WTC11 (cell line): ENCODE measurements at regions not wholly inside any gene's neighbourhood (a gene's known extent, or its start where the extent isn't known, plus 50 kb on each side); places are given as distances from the start of the nearest gene placed in this dataset.

Experiments
- ATAC-seq: fragments of 200-7000 bp; cut with Tn5 transposase; 2 replicates; pipeline ENCODE4 v1.10.0; 2021; ENCODE audit warnings: mild to moderate bottlenecking, moderate library complexity
- CTCF ChIA-PET: fragments of 300-600 bp; sonication (Branson Sonifier 250); formaldehyde crosslinking; loops from one replicate; lab custom pipeline; 2021; ENCODE audit warnings: antibody characterized with exemption; lab: Charles Lee
- POLR2A ChIA-PET: fragments of 350-600 bp; sonication (Branson Sonifier 250); formaldehyde crosslinking; loops from one replicate; lab custom pipeline; 2021; ENCODE audit warnings: antibody characterized with exemption; lab: Charles Lee
- DNase-seq: peaks from one replicate; pipeline ENCODE4 v3.0.0; 2021; ENCODE audit warnings: low spot score
- H3K27ac Mint-ChIP-seq: 2 replicates; pipeline ENCODE4 v1.8.0; 2021; ENCODE audit warnings: mixed read lengths
- H3K27me3 Mint-ChIP-seq: 2 replicates; pipeline ENCODE4 v1.8.0; 2021; ENCODE audit warnings: low read depth, mild to moderate bottlenecking, moderate library complexity, mixed read lengths
- H3K36me3 Mint-ChIP-seq: 2 replicates; pipeline ENCODE4 v1.8.0; 2021; ENCODE audit warnings: mixed read lengths
- H3K4me1 Mint-ChIP-seq: 2 replicates; pipeline ENCODE4 v1.8.0; 2022; ENCODE audit warnings: mixed read lengths
- H3K4me3 Mint-ChIP-seq: 2 replicates; pipeline ENCODE4 v1.8.0; 2021; ENCODE audit warnings: mild to moderate bottlenecking, moderate library complexity, mixed read lengths
- H3K9me3 Mint-ChIP-seq: 2 replicates; pipeline ENCODE4 v1.8.0; 2021; ENCODE audit warnings: mixed read lengths
- ATF1 ChIP-seq: sonication (generic); formaldehyde crosslinking; IDR thresholded peaks from 2 replicates; pipeline ENCODE4 v1.8.1; 2023; ENCODE audit warnings: mild to moderate bottlenecking, moderate library complexity, missing genetic modification reagents
- EMX1 ChIP-seq: fragments of 250-450 bp; sonication (Bioruptor Pico); IDR thresholded peaks from 2 replicates; pipeline ENCODE4 v1.8.0; 2021; ENCODE audit warnings: mild to moderate bottlenecking
- ETV6 ChIP-seq: sonication (generic); formaldehyde crosslinking; IDR thresholded peaks from 2 replicates; pipeline ENCODE4 v1.8.1; 2022; ENCODE audit warnings: mild to moderate bottlenecking, missing genetic modification reagents
- GABPB1 ChIP-seq: sonication (generic); formaldehyde crosslinking; IDR thresholded peaks from 2 replicates; pipeline ENCODE4 v1.8.1; 2023; ENCODE audit warnings: mild to moderate bottlenecking, missing genetic modification reagents
- GRHL2 ChIP-seq: fragments of 250-450 bp; sonication (Bioruptor Pico); IDR thresholded peaks from 2 replicates; pipeline ENCODE4 v1.8.0; 2022; ENCODE audit warnings: mild to moderate bottlenecking, moderate library complexity; ENCODE audit not compliant: insufficient replicate concordance, severe bottlenecking
- MYBL2 ChIP-seq: sonication (generic); formaldehyde crosslinking; IDR thresholded peaks from 2 replicates; pipeline ENCODE4 v1.8.1; 2023; ENCODE audit warnings: mild to moderate bottlenecking, moderate library complexity, missing genetic modification reagents
- NR1H2 ChIP-seq: sonication (generic); formaldehyde crosslinking; IDR thresholded peaks from 2 replicates; pipeline ENCODE4 v1.9.0; 2021; ENCODE audit warnings: mild to moderate bottlenecking, moderate library complexity, missing genetic modification reagents
- NR2C2 ChIP-seq: sonication (generic); formaldehyde crosslinking; IDR thresholded peaks from 2 replicates; pipeline ENCODE4 v1.8.0; 2022; ENCODE audit warnings: mild to moderate bottlenecking, missing genetic modification reagents
- NR3C1 ChIP-seq: sonication (generic); formaldehyde crosslinking; conservative IDR thresholded peaks from 2 replicates; pipeline ENCODE4 v1.8.1; 2023; ENCODE audit warnings: low read depth, mild to moderate bottlenecking, missing genetic modification reagents
- RORB ChIP-seq: fragments of 250-450 bp; sonication (Bioruptor Pico); IDR thresholded peaks from 2 replicates; pipeline ENCODE4 v1.9.0; 2021; ENCODE audit warnings: mild to moderate bottlenecking
- TCF7 ChIP-seq: sonication (generic); formaldehyde crosslinking; IDR thresholded peaks from 2 replicates; pipeline ENCODE4 v1.8.0; 2022; ENCODE audit warnings: mild to moderate bottlenecking, low read depth, missing genetic modification reagents, moderate library complexity
- ZBTB21 ChIP-seq: sonication (generic); formaldehyde crosslinking; IDR thresholded peaks from 2 replicates; pipeline ENCODE4 v1.8.1; 2023; ENCODE audit warnings: mild to moderate bottlenecking, missing genetic modification reagents, borderline replicate concordance
- ZNF138 ChIP-seq: sonication (generic); formaldehyde crosslinking; conservative IDR thresholded peaks from 2 replicates; pipeline ENCODE4 v1.8.1; 2022; ENCODE audit warnings: mild to moderate bottlenecking, moderate library complexity, missing genetic modification reagents
- ZNF219 ChIP-seq: sonication (generic); formaldehyde crosslinking; IDR thresholded peaks from 2 replicates; pipeline ENCODE4 v1.8.0; 2023; ENCODE audit warnings: missing genetic modification reagents, mild to moderate bottlenecking, borderline replicate concordance
- TF ChIP-seq, protein P1 (sequence below): sonication (generic); formaldehyde crosslinking; IDR thresholded peaks from 2 replicates; pipeline ENCODE4 v1.8.0; 2022; ENCODE audit warnings: mild to moderate bottlenecking, missing genetic modification reagents
- TF ChIP-seq, protein P2 (sequence below): sonication (generic); formaldehyde crosslinking; IDR thresholded peaks from 2 replicates; pipeline ENCODE4 v1.8.1; 2022; ENCODE audit warnings: low read depth, mild to moderate bottlenecking, moderate library complexity, missing genetic modification reagents, borderline replicate concordance
- TF ChIP-seq, protein P3 (sequence below): sonication (generic); formaldehyde crosslinking; conservative IDR thresholded peaks from 2 replicates; pipeline ENCODE4 v1.8.1; 2023; ENCODE audit warnings: mild to moderate bottlenecking, low read depth, missing genetic modification reagents, moderate library complexity
- TF ChIP-seq, protein P4 (sequence below): sonication (generic); formaldehyde crosslinking; IDR thresholded peaks from 2 replicates; pipeline ENCODE4 v1.8.1; 2022; ENCODE audit warnings: low read depth, missing genetic modification reagents, borderline replicate concordance
- TF ChIP-seq, protein P5 (sequence below): sonication (generic); formaldehyde crosslinking; conservative IDR thresholded peaks from 2 replicates; pipeline ENCODE4 v1.8.1; 2022; ENCODE audit warnings: mild to moderate bottlenecking, missing genetic modification reagents
- TF ChIP-seq, protein P6 (sequence below): fragments of 250-450 bp; sonication (Bioruptor Pico); IDR thresholded peaks from 2 replicates; pipeline ENCODE4 v1.9.0; 2021; ENCODE audit warnings: mild to moderate bottlenecking
- TF ChIP-seq, protein P7 (sequence below): sonication (generic); formaldehyde crosslinking; IDR thresholded peaks from 2 replicates; pipeline ENCODE4 v1.8.1; 2022; ENCODE audit warnings: missing genetic modification reagents, borderline replicate concordance

DNA sequence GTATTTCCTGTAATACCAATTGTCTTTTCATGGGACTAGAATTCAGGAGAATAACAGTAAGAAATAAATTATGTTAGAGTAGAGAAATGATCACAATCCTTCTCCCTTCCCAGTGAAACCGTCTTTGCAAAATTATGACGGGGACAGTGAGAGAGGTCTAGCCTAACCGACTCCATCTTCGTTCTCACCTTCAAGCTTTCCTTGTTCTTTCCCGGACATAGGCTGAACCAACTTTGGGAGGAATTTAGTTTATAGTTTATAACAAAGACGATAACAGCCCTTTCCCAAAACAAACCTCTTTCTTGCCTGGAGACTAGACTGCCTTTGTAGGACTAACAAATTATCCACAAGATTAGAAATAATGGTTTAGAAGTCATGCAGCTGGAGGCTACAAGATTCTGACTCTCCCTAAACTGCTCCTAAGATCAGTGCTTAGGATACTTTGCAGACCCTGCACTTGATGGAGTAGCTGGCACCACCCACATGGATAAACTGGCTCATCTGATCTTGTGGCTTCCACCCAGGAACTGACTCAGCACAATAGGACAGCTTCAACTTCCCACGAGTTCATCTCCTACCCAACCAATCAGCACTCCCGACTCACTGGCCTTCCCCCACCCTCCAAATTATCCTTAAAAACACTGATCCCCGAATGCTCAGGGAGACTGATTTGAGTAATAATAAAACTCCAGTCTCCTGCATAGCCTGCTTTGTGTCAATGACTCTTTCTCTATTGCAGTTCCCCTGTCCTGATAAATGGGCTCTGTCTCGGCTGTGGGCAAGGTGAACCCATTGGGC lies 521.2 kb upstream of the TBX3 start:
- peaks cover 51% of the 10 kb centered on the region for H3K4me1 Mint-ChIP-seq
- H3K27me3 Mint-ChIP-seq: no peaks in the 10 kb centered on the region; the same call in 1 of the 2 replicates

DNA sequence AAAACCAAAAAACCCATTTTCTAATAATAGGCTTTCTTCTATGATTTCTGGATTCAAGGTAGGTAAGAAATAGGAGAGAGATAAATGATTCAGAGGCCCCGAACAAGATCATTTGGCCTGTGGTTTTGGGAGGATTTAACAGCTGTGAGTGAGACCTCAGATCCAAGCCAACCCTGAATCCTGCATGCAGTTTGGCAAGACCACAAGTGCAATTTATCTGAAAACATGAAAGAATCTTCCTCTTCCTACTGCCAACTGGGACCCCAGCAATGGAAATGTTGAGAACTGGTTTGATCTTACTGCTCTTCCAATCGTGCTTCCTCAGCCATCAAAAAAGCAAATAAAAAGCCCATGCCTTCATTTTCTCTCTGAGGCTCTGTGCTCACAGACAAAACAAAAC lies 519.7 kb upstream of the TBX3 start:
- Mint-ChIP-seq H3K9me3 (peaks cover 7% of the 10 kb centered on the region; the same call in 1 of the 2 replicates), H3K4me1 (peaks cover 62% of the 10 kb centered on the region), H3K27me3 (no peaks in the 10 kb centered on the region; the same call in 1 of the 2 replicates), H3K27ac (peak overlapping the region; percentile 26; the same call in 1 of the 2 replicates), H3K36me3 (no peaks in the 10 kb centered on the region), H3K4me3 (no peak overlapping the region)
- ChIA-PET CTCF (interaction anchor here (0.8 kb wide), 1 partner anchor 11 kb away, joined by 3 read pairs; no protein-coding TSS in a partner anchor), POLR2A (no interaction called here)
- DNase-seq: no peak
- TF ChIP-seq, protein P1, sequence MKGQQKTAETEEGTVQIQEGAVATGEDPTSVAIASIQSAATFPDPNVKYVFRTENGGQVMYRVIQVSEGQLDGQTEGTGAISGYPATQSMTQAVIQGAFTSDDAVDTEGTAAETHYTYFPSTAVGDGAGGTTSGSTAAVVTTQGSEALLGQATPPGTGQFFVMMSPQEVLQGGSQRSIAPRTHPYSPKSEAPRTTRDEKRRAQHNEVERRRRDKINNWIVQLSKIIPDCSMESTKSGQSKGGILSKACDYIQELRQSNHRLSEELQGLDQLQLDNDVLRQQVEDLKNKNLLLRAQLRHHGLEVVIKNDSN (CRISPR knock-in tag): no peak
- no peak for TF ChIP-seq GABPB1
- TF ChIP-seq RORB: no peak
- TF ChIP-seq, protein P2, sequence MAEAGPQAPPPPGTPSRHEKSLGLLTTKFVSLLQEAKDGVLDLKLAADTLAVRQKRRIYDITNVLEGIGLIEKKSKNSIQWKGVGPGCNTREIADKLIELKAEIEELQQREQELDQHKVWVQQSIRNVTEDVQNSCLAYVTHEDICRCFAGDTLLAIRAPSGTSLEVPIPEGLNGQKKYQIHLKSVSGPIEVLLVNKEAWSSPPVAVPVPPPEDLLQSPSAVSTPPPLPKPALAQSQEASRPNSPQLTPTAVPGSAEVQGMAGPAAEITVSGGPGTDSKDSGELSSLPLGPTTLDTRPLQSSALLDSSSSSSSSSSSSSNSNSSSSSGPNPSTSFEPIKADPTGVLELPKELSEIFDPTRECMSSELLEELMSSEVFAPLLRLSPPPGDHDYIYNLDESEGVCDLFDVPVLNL (CRISPR knock-in tag): no peak
- no peak for TF ChIP-seq ATF1 (CRISPR knock-in tag)
- TF ChIP-seq, protein P3, sequence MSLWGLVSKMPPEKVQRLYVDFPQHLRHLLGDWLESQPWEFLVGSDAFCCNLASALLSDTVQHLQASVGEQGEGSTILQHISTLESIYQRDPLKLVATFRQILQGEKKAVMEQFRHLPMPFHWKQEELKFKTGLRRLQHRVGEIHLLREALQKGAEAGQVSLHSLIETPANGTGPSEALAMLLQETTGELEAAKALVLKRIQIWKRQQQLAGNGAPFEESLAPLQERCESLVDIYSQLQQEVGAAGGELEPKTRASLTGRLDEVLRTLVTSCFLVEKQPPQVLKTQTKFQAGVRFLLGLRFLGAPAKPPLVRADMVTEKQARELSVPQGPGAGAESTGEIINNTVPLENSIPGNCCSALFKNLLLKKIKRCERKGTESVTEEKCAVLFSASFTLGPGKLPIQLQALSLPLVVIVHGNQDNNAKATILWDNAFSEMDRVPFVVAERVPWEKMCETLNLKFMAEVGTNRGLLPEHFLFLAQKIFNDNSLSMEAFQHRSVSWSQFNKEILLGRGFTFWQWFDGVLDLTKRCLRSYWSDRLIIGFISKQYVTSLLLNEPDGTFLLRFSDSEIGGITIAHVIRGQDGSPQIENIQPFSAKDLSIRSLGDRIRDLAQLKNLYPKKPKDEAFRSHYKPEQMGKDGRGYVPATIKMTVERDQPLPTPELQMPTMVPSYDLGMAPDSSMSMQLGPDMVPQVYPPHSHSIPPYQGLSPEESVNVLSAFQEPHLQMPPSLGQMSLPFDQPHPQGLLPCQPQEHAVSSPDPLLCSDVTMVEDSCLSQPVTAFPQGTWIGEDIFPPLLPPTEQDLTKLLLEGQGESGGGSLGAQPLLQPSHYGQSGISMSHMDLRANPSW (CRISPR knock-in tag): no peak
- no peak for TF ChIP-seq TCF7
- no peak for TF ChIP-seq NR1H2 (CRISPR knock-in tag)
- no peak for TF ChIP-seq ZNF138 (CRISPR knock-in tag)
- TF ChIP-seq ZBTB21 (CRISPR knock-in tag): no peak
- TF ChIP-seq, protein P4, sequence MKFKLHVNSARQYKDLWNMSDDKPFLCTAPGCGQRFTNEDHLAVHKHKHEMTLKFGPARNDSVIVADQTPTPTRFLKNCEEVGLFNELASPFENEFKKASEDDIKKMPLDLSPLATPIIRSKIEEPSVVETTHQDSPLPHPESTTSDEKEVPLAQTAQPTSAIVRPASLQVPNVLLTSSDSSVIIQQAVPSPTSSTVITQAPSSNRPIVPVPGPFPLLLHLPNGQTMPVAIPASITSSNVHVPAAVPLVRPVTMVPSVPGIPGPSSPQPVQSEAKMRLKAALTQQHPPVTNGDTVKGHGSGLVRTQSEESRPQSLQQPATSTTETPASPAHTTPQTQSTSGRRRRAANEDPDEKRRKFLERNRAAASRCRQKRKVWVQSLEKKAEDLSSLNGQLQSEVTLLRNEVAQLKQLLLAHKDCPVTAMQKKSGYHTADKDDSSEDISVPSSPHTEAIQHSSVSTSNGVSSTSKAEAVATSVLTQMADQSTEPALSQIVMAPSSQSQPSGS (CRISPR knock-in tag): no peak
- no peak for TF ChIP-seq NR3C1
- TF ChIP-seq, protein P5, sequence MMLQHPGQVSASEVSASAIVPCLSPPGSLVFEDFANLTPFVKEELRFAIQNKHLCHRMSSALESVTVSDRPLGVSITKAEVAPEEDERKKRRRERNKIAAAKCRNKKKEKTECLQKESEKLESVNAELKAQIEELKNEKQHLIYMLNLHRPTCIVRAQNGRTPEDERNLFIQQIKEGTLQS (CRISPR knock-in tag): no peak
- TF ChIP-seq ETV6 (CRISPR knock-in tag): no peak
- no peak for TF ChIP-seq ZNF219 (CRISPR knock-in tag)
- TF ChIP-seq NR2C2 (CRISPR knock-in tag): no peak
- no peak for TF ChIP-seq MYBL2 (CRISPR knock-in tag)
- ATAC-seq: no peak

More for the DNA sequence above, 521.2 kb upstream of the TBX3 start:
- H3K4me3 Mint-ChIP-seq: no peak overlapping the region
- ChIA-PET POLR2A (no interaction called here), CTCF (no interaction called here)
- no peaks in the 10 kb centered on the region for H3K36me3 Mint-ChIP-seq
- H3K27ac Mint-ChIP-seq: no peak overlapping the region; the same call in 1 of the 2 replicates
- TF ChIP-seq EMX1 (CRISPR knock-in tag) (no peak), GRHL2 (CRISPR knock-in tag) (no peak), GABPB1 (no peak), NR3C1 (no peak)
- TF ChIP-seq, protein P6, sequence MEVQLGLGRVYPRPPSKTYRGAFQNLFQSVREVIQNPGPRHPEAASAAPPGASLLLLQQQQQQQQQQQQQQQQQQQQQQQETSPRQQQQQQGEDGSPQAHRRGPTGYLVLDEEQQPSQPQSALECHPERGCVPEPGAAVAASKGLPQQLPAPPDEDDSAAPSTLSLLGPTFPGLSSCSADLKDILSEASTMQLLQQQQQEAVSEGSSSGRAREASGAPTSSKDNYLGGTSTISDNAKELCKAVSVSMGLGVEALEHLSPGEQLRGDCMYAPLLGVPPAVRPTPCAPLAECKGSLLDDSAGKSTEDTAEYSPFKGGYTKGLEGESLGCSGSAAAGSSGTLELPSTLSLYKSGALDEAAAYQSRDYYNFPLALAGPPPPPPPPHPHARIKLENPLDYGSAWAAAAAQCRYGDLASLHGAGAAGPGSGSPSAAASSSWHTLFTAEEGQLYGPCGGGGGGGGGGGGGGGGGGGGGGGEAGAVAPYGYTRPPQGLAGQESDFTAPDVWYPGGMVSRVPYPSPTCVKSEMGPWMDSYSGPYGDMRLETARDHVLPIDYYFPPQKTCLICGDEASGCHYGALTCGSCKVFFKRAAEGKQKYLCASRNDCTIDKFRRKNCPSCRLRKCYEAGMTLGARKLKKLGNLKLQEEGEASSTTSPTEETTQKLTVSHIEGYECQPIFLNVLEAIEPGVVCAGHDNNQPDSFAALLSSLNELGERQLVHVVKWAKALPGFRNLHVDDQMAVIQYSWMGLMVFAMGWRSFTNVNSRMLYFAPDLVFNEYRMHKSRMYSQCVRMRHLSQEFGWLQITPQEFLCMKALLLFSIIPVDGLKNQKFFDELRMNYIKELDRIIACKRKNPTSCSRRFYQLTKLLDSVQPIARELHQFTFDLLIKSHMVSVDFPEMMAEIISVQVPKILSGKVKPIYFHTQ: no peak
- TF ChIP-seq, protein P7, sequence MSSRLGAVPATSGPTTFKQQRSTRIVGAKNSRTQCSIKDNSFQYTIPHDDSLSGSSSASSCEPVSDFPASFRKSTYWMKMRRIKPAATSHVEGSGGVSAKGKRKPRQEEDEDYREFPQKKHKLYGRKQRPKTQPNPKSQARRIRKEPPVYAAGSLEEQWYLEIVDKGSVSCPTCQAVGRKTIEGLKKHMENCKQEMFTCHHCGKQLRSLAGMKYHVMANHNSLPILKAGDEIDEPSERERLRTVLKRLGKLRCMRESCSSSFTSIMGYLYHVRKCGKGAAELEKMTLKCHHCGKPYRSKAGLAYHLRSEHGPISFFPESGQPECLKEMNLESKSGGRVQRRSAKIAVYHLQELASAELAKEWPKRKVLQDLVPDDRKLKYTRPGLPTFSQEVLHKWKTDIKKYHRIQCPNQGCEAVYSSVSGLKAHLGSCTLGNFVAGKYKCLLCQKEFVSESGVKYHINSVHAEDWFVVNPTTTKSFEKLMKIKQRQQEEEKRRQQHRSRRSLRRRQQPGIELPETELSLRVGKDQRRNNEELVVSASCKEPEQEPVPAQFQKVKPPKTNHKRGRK (CRISPR knock-in tag): no peak
- H3K9me3 Mint-ChIP-seq: peaks cover 7% of the 10 kb centered on the region; the same call in 1 of the 2 replicates
- DNase-seq (no peak), ATAC-seq (peak; percentile 29)
